Cerebellar cortex (tissue), 1 donor: ENCODE measurements at regions not wholly inside any gene's neighbourhood (a gene's known extent, or its start where the extent isn't known, plus 50 kb on each side); places are given as distances from the start of the nearest gene placed in this dataset.

ENCODE experiments used
- DNase-seq: peaks from one replicate; pipeline ENCODE4 v3.0.0-alpha.2; 2015; ENCODE audit warnings: low spot score

DNA sequence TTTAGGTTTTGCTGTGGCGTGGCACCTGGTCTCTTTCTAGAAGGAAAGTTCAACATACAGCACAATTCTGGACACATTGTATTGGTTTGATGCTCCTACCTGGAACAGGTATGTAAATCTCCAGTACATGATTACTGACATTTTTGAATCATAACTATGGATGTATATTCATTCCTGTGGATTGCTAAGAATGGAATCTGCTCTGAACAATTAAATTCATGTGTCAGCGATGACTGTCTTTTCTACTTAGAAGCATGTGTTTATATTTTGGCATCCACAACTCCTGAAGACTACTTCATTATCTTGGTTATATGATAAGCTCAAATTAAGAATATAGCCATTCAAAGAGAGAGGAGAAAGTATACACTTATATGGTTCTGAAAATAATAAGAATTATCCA is 291.8 kb downstream of the CHRM3 start:
- DNase-seq, result no peak

DNA sequence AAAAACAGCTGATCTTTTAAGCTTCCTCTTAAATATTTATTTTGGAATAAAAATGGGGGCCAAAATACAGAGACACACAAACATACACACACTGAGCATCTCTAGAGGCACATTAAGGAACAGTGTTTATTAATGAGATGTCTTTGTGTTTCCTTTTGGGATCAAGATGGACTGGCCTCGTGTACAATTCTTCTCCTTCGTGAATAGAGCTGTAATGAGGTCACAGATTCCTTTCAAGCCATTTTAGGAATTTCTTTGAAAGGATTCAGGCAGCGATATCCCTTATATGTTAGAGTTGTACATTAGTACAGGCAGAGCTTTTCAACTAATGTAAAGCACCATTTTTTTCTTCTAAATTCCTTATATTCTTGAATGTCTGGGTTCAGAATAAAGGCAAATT is 295.7 kb downstream of the CHRM3 start:
- DNase-seq, result no peak

DNA sequence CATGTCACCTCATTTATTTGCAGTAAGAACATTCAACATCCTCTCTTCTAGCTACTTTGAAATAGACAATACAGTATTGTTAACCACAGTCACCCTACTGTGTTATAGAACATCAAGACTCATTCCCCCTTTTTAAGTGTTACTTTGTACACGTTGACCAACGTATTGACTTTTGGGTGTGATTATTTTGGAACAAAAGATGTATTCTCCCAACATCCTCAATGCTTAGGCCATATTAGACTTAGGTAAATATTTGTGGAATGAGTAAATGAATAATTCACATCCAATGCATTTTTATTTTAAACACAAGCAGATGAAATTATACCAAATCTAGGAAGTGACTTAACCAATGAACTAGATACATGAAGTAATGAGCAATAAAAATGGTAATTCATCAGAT is 296.6 kb downstream of the CHRM3 start:
- DNase-seq, result no peak

DNA sequence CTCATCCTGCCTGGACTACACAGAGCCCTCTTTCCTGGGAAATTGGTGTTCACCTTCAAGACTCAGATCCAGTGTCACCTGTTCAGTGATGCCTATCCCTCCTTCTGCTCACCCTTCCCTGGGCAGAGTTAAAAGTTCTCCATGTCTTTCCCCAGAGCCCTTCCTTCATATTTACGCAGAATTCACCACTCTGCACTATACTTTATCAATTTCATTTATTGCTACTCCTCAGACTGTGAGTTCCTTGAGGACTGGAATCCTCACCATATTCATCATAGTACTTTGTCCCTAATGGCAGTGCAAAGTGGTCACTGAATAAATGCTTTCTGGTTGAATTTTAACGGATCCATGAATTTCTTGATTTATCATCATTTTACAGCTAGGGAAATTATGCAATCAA is 300.0 kb downstream of the CHRM3 start:
- no peak for DNase-seq

DNA sequence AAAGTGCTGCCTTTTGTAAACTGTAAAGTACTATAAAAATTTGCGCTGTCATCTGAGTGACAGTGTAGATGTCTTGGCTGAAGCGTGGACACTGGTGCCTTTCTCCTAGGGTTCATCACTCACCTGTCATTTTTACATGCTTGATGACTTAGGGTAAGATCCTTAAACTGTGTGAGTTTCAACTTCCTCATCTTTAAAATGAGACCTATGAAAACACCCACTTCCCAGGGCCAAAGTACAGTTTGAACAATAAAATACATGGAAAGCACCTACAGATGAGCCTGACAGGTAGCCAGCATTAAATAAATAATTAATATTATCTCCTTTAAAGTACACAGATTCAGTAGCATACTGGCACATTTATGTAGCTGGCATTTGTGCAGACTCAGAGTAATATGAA is 309.9 kb downstream of the CHRM3 start:
- DNase-seq, result no peak

DNA sequence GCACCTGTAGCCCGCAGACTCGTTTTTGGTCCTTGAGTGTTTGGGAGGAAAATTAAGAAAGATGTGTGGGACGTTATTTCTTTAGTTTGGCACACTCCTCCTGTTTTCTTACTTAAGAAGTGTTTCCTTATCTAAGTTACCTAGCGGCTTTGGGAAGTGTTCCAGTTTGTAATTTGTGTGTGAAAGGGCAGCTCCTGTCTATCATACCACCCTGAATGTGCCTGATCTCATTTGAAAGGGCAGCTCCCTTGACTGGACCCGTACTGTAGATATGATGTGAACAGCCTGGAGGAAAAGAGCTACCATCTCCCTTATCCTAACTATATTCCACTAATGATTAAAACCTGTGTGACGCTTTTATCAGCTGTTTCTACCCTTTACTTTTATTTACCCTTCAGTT is 314.3 kb downstream of the CHRM3 start:
- no peak for DNase-seq

DNA sequence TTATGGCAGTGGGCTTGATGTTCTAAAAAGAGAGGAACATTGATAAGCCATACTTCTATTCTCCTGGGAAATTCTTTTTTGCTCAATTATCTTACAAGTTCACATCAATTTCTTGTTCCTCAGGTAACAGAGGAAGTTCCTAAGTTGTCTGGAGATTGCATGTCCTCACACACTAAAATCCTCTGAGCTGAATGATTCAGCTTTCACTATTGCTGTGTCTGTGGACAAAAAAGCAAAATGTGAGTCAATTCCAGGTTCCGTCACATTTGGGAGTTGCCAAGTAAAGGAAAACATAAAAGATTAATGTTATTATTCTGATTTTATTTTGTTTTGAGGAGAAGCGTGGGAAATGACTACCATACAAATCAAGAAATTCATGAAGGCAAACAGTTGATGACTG is 316.7 kb downstream of the CHRM3 start:
- DNase-seq, result no peak

DNA sequence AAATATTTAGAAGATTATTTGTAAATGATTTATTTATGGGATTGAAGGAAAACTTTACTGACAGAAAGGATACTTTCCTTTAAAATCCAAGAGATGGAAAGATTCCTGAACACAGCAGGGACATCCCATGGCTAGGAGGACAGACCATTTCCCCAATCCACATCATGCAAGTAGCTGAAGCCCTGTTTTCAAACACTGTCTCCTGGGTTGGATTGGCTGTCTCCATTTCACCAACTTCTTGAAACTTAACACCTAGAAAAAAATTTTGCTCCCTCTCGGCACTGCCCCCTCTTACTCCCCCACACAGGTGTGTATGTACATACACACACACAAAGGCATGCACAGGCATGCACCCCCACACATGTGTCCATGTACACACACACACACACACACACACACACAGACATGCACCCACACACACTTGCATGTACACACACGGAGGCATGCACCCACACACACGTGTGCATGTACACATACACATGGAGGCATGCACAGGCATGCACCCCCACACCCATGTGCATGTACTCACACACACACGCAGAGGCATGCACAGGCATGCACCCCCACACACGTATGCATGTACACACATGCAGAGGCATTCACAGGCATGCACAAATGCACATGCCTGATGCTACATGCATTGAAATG is 320.0 kb downstream of the CHRM3 start:
- DNase-seq, result no peak

DNA sequence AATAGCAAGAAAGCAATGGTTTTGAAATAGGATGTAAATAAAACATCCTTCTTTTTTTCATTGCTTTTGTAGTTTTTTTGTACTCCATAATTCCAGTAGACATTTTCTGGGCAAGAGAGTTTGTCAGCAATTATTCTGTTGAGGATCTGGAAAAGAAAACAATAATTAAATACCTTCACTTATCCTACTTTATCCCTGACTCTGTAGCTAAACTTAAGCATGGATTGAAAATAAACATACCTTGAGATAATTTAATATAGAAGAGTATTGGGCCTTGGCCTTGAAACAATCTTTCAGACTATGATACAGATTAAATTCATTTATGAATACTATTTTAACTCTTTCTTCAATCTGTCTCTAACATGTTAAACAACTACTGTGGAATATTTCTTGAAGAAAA is 321.2 kb downstream of the CHRM3 start:
- DNase-seq, result no peak

DNA sequence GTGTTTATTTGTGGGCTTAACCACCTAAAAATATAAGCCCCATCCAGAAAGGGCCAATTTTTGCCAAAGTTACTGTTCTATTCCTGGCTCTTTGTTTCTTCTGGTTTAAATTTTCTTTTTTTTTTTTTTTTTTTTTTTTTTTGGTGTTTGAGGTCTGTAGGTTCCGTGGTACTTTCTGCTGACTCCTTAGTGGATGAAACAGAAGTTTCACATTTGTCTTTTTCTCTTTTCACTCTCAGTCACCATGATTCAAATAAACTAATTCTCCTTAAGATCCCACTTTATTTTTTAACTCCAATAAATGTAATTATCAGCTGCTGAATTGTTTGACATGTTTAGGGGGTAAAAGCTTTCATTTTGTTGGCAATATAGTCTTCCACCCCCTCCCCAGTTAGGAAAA is 322.3 kb downstream of the CHRM3 start:
- DNase-seq, result no peak

DNA sequence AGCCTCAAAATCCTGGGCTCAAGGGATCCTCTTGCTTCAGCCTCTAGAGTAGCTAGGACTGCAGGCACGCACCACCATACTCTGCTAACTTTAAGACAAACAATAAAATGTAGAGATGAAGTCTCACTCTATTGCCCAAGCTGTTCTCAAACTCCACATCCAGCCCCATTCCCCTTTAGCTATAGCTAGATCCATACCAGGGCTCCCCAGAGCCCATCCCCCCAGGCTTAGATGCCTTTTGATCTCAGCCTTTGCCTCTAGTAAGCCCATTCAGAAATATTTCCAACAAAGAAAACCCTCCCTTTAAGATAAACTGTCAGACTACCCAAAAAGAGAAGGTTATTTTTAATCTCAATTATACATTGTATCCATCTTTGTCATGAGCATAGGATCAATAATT is 325.4 kb downstream of the CHRM3 start:
- DNase-seq, result no peak

DNA sequence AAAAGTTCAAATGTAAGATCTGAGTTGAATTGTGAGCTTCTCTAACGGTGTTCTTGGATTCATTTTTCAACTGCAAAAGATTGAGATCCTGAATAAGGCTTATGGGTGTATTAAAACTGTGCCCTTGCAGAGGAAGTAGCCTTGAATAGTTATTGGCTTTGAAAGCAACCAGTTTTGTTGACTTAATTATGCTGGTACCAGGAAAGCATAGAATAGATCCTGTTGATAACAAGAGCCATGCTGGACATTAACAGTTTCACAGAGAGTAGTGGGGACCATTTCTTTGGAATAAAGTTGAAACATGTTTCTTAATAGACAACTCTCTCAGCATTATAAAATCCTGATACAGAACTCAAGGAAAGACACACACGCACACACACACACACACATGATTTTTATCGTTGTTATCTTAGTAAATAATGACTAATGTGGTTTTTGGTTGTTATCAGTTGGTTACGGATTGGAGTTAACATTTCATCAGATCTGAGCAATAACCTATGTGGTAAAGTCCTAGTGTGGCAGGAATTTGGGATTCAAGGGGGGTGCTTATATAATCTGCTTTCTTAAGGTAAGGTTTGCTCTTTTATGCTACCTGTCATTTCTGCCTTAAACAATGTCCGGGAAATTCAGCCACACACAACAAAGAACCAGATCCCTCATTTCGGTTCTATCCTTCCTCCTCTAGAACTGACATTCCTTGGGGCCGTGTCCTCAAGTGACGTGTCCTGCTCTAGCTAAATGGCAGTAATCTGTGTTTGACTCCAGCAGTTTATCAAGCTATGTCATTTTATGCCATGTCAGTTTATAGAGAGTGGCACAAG is 330.9 kb downstream of the CHRM3 start:
- DNase-seq, result no peak

DNA sequence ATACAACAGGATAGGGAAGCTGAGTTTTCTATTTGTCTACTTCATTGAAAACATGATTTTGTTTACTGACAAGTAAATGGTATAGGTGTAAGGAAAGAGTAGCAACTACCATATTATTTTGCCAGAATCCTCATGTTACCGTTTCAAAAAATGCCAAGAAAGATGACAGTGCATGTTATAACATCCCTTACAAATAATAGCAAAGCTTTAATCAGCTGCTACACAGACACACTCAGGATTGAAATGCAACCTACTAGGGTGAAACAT is 331.5 kb downstream of the CHRM3 start:
- DNase-seq, result no peak

DNA sequence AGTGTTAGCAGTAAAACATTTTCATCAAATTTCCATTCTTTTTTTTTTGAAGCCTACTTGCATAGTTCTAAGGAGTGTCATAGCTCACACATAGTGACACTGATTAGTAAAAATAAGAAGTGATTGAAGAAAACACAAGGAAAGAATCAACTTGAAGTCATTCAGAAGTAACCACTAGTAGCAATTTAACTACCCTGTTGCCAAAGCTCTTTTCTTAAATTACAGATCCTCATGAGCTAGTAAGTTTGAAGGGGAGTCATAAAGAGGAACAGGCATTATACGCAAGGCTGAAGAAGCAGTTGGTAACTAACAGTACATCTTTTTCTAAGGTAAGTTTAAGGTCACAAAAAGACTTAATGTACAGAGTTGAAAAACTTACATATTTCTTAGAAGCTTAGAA is 332.2 kb downstream of the CHRM3 start:
- no peak for DNase-seq

DNA sequence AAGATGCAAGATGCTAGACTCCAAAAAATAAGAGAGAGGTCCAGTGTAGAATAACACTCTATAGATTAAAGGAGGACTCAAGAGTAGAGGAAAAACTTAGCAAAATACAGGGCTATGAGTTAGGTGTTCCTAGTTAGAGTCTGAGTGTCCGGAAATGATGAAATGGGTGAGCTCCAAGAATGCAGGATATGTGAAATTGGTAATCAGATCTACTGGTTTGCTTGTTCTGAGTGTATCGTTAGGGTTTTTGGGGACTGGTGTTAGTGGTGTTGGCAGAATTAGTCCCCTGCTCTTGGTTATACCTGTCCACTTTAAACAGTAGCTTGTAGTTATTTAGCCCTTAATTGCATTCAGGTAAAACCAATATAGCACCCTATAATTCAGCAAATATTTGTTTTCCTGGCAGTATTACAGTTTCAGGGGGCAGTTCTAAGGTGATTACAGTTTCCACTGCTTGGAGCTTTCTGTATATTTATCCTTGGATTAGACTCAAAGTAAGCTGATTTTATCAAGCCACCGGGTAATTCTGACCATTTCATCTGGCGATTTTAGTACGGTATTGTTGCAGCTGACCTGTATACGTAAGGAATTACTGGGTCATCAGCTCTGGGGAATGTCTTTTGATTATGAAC is 332.7 kb downstream of the CHRM3 start:
- DNase-seq, result no peak

DNA sequence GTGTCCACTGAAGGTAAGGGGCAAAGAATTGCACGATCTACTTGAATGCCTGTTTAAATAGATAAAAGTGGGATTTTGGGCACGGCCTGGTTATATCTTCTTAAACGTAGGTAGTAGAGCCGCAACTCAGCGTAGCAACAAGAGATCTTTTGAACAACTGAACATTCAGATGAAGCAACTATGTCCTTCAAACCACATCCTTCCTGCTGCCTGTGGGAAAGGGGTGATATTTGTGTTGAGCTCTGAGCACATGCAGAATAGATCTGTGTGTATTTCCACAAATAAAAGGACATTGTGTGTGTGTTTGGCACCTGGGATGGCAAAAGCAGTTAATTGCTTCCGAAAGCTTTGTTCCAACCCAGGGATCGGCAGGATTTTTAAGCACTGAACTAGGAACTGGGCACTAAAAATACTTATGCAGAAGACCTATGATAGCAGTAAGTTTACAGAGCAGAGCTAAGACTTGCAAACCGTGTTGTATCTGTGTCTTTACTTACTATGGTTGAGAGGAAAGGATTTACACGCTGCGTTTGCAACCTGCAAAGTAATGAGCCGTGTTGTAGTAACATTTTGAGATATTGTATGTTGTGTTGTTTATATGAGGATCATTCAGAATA is 333.4 kb downstream of the CHRM3 start:
- DNase-seq, result no peak

DNA sequence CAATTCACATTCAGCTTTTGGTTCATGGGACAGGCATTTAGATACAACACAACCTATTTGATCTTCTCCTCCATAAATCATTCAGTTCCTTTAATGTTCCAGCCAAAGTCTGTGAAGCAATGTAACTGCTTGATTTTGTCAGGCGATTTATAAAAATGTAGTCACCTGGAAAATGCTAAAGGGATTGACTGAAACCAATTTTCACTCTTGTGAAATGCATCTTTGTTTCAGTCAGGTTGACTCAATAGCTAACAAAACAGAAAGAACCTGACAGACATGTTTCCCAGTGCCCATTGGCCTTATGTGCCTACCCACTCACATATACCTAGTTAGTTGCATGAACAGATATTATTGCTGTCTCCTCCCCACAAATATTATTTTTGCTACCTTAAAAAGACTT is 335.7 kb downstream of the CHRM3 start:
- DNase-seq, result no peak

DNA sequence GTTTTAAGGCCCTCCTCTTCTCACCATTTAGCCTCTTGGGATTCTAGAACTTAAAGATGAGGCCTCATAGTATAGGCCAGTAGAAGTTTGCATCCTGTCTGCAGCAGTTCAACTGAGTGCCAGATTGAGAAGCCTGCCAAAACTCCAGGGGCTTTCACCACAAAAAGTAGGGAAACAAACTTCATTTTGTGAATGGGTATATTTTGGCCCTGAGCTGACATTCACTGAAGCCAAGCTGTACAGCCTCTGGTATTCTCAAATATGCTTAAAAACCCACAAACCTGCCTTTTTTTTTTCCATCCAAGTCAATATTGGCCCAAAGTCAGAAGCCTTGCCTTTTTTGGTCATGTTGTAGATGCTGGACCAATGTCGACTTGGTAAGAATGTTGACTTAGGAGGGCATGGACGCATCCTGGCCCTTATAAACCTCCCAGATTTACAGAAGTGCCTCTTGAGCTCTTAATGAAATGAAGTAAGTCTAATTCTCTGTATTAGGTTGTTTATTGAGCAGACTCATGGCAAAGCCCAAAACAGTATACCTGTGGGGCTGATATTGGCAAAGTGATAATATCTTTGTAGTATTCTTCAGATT is 337.5 kb downstream of the CHRM3 start:
- no peak for DNase-seq

DNA sequence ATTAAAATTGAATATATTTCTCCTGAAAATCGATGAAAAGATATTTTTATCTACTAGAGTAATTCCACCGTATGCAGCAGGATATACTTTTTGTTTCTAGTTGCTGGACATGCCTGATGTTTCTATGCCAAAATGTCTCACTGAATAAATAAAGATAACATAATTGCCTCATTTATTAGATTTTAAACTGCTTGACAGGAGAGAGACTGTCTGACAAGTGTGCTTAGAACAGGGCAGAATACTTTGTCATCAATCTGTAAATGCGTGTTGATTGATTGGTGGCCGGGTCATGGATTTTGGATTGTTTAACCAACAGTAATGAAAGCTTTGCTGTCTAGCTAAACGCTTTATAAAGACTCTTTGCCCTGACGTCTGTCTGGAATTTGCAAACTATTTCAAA is 339.0 kb downstream of the CHRM3 start:
- no peak for DNase-seq

DNA sequence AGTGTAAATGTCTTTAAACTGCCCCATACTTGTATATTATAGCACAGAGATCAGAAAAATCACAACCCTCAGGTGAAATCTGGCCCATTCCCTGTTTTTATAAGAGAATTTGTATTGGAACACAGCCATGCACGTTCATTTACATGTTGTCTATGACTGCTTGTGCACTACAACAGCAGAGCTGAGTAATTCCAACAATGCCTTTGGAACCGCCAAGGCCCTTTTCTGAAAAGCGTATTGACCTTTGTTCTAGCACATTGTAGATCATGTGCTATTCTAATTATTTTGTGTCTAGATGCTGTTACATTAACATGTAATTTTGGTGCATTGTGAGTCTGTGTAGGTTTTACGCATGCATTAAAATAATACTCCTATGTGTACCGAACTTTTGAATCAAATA is 339.6 kb downstream of the CHRM3 start:
- no peak for DNase-seq

DNA sequence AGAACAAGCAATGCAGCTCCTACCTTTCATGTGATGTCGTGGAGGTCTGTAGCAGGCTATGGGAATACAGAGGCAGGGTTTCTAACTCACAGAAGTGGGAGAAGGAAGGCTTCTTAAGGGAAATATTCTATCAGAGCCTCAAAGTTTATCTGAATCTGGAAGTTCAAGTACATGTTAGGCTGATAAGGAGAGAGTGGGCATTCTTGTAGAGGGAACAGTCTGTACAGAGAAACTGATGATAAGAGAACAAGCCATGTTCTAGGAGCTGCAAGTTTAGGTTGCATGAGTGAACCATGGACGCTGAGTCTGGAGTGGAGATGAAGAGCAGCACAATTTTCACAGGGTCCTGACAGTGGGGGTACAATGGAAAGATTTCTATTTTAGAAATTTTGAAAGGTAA is 344.0 kb downstream of the CHRM3 start:
- no peak for DNase-seq

DNA sequence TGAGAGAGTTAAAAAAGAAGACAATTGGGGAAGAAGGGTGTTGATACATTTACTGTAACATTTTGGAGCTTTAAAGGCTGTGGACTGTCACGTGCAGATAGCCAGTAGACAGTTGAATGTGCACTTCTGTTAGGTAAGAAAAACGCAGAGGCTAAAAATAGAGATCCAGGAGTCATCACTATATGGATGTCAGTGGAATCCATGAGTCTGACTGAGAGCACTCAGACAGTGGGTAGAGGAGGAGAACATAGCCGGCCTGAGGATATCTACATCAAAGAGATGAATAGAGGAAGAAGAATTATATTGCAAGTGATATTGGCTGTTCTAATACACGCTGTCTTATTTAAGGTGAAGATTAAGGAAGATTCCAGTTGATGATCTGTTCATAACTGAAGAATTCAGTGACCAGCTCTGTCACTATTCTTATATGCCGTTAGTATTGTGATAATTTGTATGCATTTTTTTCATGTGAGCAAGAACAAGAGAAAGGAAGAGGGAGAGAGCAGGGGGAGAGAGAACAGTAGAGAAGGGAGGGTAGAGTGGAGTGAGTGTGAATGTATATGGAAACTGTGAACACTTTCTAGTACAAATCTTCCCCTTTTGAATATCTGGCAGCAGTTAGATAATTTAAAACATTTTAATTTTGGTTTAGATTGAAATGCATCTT is 344.8 kb downstream of the CHRM3 start:
- DNase-seq, result no peak
